ENCODE measurements at regions not wholly inside any gene's neighbourhood (a gene's known extent, or its start where the extent isn't known, plus 50 kb on each side); places are given as distances from the start of the nearest gene placed in this dataset.

DNA sequence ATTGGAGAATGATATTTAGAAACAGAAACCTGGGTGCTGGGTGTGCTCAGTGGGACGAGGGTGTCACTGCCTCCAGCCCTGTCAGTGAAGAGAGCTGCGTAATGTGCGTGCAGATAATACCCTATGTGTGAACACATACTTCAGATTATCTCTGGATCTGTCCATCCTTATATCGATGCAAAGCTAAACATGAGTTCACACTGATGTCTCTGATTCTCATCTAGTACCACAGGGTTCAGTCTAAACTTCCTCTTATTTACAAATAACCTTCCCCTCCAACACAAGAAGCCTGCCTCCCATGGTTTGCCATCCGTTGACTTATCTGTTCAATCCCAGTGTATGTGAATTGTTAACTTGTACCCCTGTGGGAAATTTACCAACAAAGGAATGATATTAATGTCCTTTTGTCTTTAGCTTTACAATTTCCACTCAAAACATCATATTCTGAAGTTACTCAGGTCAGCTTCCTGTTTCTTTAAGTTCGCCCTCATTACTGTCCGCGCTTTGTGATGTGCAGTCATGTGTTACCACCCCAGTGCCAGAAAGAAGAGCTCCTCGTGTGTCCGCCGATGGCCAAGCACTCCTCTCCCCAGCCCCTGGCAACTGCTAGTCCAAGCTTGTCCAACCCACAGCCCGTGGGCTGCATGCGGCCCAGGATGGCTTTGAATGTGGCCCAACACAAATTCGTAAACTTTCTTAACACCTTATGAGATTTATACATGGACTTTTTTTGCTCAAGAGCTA lies 108.2 kb downstream of the RTP5 start:
- TF ChIP-seq POLR2A (IDR thresholded peaks at IDR 0.05) (no peak), POLR2AphosphoS5 (IDR thresholded peaks at IDR 0.05) (no peak)
- TF ChIP-seq, protein P1, sequence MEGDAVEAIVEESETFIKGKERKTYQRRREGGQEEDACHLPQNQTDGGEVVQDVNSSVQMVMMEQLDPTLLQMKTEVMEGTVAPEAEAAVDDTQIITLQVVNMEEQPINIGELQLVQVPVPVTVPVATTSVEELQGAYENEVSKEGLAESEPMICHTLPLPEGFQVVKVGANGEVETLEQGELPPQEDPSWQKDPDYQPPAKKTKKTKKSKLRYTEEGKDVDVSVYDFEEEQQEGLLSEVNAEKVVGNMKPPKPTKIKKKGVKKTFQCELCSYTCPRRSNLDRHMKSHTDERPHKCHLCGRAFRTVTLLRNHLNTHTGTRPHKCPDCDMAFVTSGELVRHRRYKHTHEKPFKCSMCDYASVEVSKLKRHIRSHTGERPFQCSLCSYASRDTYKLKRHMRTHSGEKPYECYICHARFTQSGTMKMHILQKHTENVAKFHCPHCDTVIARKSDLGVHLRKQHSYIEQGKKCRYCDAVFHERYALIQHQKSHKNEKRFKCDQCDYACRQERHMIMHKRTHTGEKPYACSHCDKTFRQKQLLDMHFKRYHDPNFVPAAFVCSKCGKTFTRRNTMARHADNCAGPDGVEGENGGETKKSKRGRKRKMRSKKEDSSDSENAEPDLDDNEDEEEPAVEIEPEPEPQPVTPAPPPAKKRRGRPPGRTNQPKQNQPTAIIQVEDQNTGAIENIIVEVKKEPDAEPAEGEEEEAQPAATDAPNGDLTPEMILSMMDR (IDR thresholded peaks at IDR 0.05 in 8 of 11, conservative IDR thresholded peaks at IDR 0.05 in 3 of 11): no peak
